ENCODE measurements at regions not wholly inside any gene's neighbourhood (a gene's known extent, or its start where the extent isn't known, plus 50 kb on each side); places are given as distances from the start of the nearest gene placed in this dataset.

GRCh38 chr4:127214016-127214415 lies 418.7 kb upstream of the INTU start:
- Histone ChIP-seq H3K36me3 (no peaks in the 10 kb centered on the region), H3K27me3 (no peaks in the 10 kb centered on the region), H3K4me1 (peaks cover 8% of the 10 kb centered on the region), H3K4me3 (no peak overlapping the region), H3K27ac (no peak overlapping the region), H3K9me3 (no peaks in the 10 kb centered on the region)
- intact Hi-C loops (cut with DNase I) = no loop called here
- TF ChIP-seq CTCF (IDR thresholded peaks at IDR 0.05) (no peak), POLR2A (IDR thresholded peaks at IDR 0.05) (no peak), POLR2AphosphoS5 (IDR thresholded peaks at IDR 0.05; ENCODE audit: insufficient read depth in 1 of 2, low read depth in 1 of 2) (no peak)
- no peak for DNase-seq (ENCODE audit: extremely low spot score in 2 of 2)

- Histone ChIP-seq H3K4me3 (no peak overlapping the region), H3K9me3 (no peaks in the 10 kb centered on the region), H3K36me3 (no peaks in the 10 kb centered on the region), H3K27me3 (no peaks in the 10 kb centered on the region), H3K4me1 (peaks cover 8% of the 10 kb centered on the region), H3K27ac (no peak overlapping the region)
- intact Hi-C loops (cut with DNase I) = no loop called here
- no peak for DNase-seq (ENCODE audit: extremely low spot score in 2 of 2)
- TF ChIP-seq POLR2AphosphoS5 (IDR thresholded peaks at IDR 0.05; ENCODE audit: insufficient read depth in 1 of 2, low read depth in 1 of 2) (no peak), POLR2A (IDR thresholded peaks at IDR 0.05) (no peak), CTCF (IDR thresholded peaks at IDR 0.05) (no peak)
Measured at GRCh38 chr4:127214931-127215330, 417.8 kb upstream of the INTU start.

- Histone ChIP-seq H3K4me3 (no peak overlapping the region), H3K9me3 (no peaks in the 10 kb centered on the region)
- no peak for DNase-seq (ENCODE audit: extremely low spot score in 2 of 2)
Measured at GRCh38 chr4:127217586-127218229, 415.0 kb upstream of the INTU start.

GRCh38 chr4:127219232-127219631 lies 413.5 kb upstream of the INTU start:
- Histone ChIP-seq H3K36me3 (no peaks in the 10 kb centered on the region), H3K4me3 (no peak overlapping the region), H3K27ac (no peak overlapping the region), H3K4me1 (no peaks in the 10 kb centered on the region), H3K27me3 (no peaks in the 10 kb centered on the region), H3K9me3 (no peaks in the 10 kb centered on the region)
- intact Hi-C loops (cut with DNase I) = no loop called here
- DNase-seq (ENCODE audit: extremely low spot score in 2 of 2) = no peak
- TF ChIP-seq POLR2AphosphoS5 (IDR thresholded peaks at IDR 0.05; ENCODE audit: insufficient read depth in 1 of 2, low read depth in 1 of 2) (no peak), CTCF (IDR thresholded peaks at IDR 0.05) (no peak), POLR2A (IDR thresholded peaks at IDR 0.05) (no peak)

More at GRCh38 chr4:127217586-127218229, 415.0 kb upstream of the INTU start:
- Histone ChIP-seq H3K4me1 (no peaks in the 10 kb centered on the region), H3K36me3 (no peaks in the 10 kb centered on the region), H3K27me3 (no peaks in the 10 kb centered on the region), H3K27ac (no peak overlapping the region)
- intact Hi-C loops (cut with DNase I) = no loop called here
- TF ChIP-seq POLR2A (IDR thresholded peaks at IDR 0.05) (no peak), POLR2AphosphoS5 (IDR thresholded peaks at IDR 0.05; ENCODE audit: insufficient read depth in 1 of 2, low read depth in 1 of 2) (no peak), CTCF (IDR thresholded peaks at IDR 0.05) (no peak)

- Histone ChIP-seq H3K27me3 (no peaks in the 10 kb centered on the region), H3K4me1 (no peaks in the 10 kb centered on the region), H3K9me3 (no peaks in the 10 kb centered on the region), H3K36me3 (no peaks in the 10 kb centered on the region), H3K27ac (no peak overlapping the region), H3K4me3 (no peak overlapping the region)
- no peak for TF ChIP-seq POLR2AphosphoS5 (IDR thresholded peaks at IDR 0.05; ENCODE audit: insufficient read depth in 1 of 2, low read depth in 1 of 2)
- no peak for TF ChIP-seq CTCF (IDR thresholded peaks at IDR 0.05)
- TF ChIP-seq POLR2A (IDR thresholded peaks at IDR 0.05) = no peak
- intact Hi-C loops (cut with DNase I) = no loop called here
- DNase-seq (ENCODE audit: extremely low spot score in 2 of 2) = no peak
Measured at GRCh38 chr4:127224556-127224955, 408.2 kb upstream of the INTU start.
